ENCODE measurements at regions not wholly inside any gene's neighbourhood (a gene's known extent, or its start where the extent isn't known, plus 50 kb on each side); places are given as distances from the start of the nearest gene placed in this dataset.

DNA sequence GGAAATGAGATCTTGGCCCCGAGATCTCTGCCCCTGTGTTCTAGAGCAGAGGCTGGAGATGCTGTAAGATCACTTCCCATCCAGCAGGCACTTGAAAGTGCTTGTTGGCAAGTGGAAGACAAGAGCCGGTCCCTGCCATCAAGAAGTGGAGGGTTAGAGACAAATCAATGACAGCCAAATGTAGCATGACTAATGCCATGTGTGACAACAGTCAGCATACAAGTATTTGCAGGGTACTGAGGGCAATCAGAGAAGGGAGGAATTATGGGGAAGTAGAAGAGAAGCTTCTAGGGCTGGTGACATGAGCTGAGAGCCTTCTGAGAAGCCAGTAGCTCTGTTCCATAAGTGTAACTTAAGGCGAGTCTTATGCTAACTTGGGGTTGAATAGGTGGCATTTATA, 58.6 kb downstream of the TMEM17 start:
- no peak for DNase-seq (ENCODE audit: low read depth)
- H3K4me3 ChIP-seq (ENCODE audit: low read depth, low read length): no peak overlapping the region
- TF ChIP-seq, protein P1, sequence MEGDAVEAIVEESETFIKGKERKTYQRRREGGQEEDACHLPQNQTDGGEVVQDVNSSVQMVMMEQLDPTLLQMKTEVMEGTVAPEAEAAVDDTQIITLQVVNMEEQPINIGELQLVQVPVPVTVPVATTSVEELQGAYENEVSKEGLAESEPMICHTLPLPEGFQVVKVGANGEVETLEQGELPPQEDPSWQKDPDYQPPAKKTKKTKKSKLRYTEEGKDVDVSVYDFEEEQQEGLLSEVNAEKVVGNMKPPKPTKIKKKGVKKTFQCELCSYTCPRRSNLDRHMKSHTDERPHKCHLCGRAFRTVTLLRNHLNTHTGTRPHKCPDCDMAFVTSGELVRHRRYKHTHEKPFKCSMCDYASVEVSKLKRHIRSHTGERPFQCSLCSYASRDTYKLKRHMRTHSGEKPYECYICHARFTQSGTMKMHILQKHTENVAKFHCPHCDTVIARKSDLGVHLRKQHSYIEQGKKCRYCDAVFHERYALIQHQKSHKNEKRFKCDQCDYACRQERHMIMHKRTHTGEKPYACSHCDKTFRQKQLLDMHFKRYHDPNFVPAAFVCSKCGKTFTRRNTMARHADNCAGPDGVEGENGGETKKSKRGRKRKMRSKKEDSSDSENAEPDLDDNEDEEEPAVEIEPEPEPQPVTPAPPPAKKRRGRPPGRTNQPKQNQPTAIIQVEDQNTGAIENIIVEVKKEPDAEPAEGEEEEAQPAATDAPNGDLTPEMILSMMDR (IDR thresholded peaks at IDR 0.05; ENCODE audit: control insufficient read depth, extremely low read depth, insufficient read depth): no peak

DNA sequence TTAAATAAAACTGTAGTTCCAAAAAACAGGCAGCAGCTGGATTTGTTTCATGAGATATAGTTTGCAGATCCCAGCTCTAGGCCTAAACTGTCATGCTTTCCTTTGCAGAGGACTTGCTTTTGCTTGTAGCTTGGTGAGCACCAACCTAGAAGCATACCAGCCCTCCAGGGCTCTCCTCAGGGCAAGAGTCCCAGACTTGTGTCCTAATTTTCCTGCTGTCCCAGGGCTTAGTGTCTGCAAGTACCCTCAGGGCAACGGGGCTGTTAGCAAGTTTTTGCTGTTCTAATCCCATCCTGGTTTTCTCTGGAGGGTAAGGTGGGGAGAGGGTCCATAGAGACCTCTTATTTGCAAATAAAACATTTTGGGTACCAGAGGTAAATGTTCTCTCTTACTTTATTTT, 59.5 kb downstream of the TMEM17 start:
- no peak overlapping the region for H3K4me3 ChIP-seq (ENCODE audit: low read depth, low read length)
- DNase-seq (ENCODE audit: low read depth): no peak
- TF ChIP-seq, protein P1 (IDR thresholded peaks at IDR 0.05; ENCODE audit: control insufficient read depth, extremely low read depth, insufficient read depth): no peak

DNA sequence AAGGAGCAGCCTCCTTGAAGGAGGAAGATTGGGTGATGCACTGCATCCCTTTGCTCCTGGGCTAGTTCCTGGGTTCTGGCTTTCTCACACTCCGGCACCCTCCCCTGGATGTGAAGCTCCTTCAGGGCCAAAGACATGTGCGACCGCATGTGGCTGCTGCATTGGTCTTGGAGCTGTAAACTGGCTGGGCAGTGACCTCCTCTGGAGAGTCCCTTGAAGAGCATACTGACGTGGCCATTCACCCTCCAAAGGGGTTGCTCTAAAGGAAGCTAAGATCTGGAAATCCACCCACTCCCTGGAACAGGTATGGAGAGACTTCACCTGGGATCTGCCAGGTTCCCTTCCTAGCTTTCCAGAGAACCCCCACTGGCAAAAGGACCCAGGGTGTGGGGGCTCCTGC, 62.1 kb downstream of the TMEM17 start:
- DNase-seq (ENCODE audit: low read depth): no peak
- no peak overlapping the region for H3K4me3 ChIP-seq (ENCODE audit: low read depth, low read length)
- TF ChIP-seq, protein P1 (IDR thresholded peaks at IDR 0.05; ENCODE audit: control insufficient read depth, extremely low read depth, insufficient read depth): 0 out of 2 replicates have a peak, but pooled peaks have one; percentile 6

DNA sequence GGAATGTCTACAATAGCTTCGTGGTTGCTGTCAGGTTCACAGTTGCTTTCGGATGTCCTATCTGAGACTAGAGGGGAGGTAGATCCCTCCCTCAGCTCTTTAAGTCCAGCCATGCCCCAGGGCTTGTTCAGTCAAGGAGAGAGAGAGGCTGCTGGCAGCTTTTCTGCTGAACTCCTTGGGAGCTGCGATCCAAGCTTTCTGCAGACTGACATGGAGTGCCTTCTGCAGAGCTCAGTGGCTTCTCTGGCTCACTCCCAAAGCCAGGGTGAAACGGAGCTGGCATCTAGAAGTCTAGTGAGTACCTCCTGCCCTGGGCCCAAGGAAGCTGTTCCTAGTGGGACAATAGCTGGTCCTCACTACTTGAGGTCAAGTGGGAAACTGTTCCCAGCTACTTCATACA, 62.5 kb downstream of the TMEM17 start:
- TF ChIP-seq, protein P1 (IDR thresholded peaks at IDR 0.05; ENCODE audit: control insufficient read depth, extremely low read depth, insufficient read depth): no peak

DNA sequence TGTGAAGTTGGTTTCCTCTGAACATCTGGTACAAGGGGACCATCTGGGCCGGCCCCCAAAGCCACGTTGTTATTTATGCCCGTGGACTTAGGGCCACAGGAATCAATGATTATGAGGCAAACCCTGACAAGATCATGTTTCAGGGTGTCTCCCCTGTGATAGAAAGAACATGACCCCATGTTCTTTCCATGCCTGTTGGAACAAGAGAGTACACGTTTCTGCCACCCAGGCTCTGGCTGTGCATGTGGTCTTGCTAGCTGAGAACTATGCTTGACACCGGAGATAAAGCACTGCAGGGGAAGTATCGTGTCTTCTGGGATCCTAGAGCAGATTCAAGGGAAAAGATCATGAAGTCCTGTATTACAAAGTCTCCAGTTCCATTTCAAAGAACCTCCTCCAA, 64.2 kb downstream of the TMEM17 start:
- no peak overlapping the region for H3K4me3 ChIP-seq (ENCODE audit: low read depth, low read length)
- TF ChIP-seq, protein P1 (IDR thresholded peaks at IDR 0.05; ENCODE audit: control insufficient read depth, extremely low read depth, insufficient read depth): no peak
- no peak for DNase-seq (ENCODE audit: low read depth)

More for the DNA sequence above, 62.5 kb downstream of the TMEM17 start:
- no peak for DNase-seq (ENCODE audit: low read depth)
- no peak overlapping the region for H3K4me3 ChIP-seq (ENCODE audit: low read depth, low read length)

DNA sequence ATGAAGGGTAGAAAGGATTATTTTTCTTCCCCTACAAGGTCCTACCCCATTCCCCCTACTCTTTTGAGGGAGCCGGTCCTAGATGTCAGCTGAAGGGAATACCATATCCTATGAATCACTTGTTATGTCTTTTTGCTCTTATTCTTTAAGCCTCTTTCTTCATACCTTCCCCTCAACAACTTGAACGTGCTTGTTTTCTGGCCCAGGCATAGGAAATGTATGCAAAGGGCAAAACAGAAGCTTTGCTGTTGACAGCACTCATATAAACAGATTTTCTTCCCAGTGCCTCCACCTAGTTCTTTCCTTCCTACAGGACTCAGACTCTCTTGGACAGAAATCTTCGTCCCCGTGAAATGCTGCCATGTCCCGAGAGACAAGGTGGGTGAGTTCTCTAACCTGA, 64.6 kb downstream of the TMEM17 start:
- H3K4me3 ChIP-seq (ENCODE audit: low read depth, low read length): no peak overlapping the region
- DNase-seq (ENCODE audit: low read depth): no peak
- TF ChIP-seq, protein P1 (IDR thresholded peaks at IDR 0.05; ENCODE audit: control insufficient read depth, extremely low read depth, insufficient read depth): no peak

DNA sequence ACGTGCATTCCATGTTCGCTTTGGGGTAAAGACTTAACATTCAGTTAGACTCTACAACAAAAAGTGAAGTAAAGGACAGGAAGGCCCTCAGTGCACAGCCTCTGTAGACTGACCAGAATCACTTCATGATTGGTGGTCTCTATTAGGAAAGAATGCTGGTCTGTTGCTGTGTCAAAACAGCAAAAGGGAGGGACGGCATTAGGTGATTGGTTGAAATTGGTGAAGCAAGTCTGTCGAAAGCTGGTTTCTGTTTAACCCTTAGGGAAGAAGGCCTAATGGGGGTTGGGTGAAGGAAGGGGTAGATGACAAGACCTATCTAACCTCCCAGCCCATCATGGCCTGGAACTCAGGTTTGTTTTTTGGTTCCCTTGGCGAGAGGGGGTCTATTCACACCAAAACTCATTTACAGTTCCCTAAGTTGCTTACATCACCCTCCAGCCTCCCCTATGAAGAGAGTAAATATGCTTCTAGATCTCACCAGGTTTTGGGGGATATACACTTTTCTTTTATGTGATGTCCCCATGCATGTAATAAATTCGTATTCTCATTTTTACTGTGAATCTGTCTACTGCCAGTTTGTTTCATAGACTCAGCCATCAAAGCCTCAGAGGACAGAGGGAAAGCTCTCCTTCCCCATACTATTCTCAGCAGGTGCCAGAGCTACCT, 65.6 kb downstream of the TMEM17 start:
- TF ChIP-seq, protein P1 (IDR thresholded peaks at IDR 0.05; ENCODE audit: control insufficient read depth, extremely low read depth, insufficient read depth): no peak
- no peak overlapping the region for H3K4me3 ChIP-seq (ENCODE audit: low read depth, low read length)
- DNase-seq (ENCODE audit: low read depth): no peak
